ENCODE measurements at regions not wholly inside any gene's neighbourhood (a gene's known extent, or its start where the extent isn't known, plus 50 kb on each side); places are given as distances from the start of the nearest gene placed in this dataset.

DNA sequence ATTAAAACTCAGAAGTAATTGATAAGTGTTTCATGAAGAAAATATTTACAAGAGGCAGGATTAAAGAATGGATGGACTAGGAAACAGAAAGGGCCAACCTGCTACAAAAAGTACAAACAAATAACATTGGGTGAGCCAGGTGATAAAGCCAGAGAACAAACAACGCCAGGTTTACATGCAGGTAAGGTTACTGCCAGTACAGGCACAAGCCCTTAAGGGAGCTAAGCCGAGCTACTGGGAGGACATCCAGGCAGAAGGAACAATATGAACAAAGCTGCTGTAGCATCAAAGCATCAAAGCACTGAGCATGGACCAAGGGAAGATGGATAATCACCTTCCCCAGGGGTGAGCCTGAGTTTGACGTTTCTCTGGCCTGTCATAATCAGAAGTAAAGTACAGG is 380.7 kb downstream of the SEC16B start:
- TF ChIP-seq, protein P1, sequence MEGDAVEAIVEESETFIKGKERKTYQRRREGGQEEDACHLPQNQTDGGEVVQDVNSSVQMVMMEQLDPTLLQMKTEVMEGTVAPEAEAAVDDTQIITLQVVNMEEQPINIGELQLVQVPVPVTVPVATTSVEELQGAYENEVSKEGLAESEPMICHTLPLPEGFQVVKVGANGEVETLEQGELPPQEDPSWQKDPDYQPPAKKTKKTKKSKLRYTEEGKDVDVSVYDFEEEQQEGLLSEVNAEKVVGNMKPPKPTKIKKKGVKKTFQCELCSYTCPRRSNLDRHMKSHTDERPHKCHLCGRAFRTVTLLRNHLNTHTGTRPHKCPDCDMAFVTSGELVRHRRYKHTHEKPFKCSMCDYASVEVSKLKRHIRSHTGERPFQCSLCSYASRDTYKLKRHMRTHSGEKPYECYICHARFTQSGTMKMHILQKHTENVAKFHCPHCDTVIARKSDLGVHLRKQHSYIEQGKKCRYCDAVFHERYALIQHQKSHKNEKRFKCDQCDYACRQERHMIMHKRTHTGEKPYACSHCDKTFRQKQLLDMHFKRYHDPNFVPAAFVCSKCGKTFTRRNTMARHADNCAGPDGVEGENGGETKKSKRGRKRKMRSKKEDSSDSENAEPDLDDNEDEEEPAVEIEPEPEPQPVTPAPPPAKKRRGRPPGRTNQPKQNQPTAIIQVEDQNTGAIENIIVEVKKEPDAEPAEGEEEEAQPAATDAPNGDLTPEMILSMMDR (IDR thresholded peaks at IDR 0.05) = no peak
- TF ChIP-seq POLR2AphosphoS5 (IDR thresholded peaks at IDR 0.05; ENCODE audit: insufficient read depth in 1 of 2, low read depth in 1 of 2) = no peak
